ENCODE measurements at regions not wholly inside any gene's neighbourhood (a gene's known extent, or its start where the extent isn't known, plus 50 kb on each side); places are given as distances from the start of the nearest gene placed in this dataset.
"Not testable (repeated sequence)": the region's sequence is repeated elsewhere in the genome, so short reads cannot be mapped to it uniquely, and the experiment has no call there.

GRCh38 chr17:71085238-71086033 is 916.1 kb downstream of the KCNJ2 start:
- no peak for DNase-seq (ENCODE audit: low read depth)

- no peak for DNase-seq (ENCODE audit: low read depth)
Observed at GRCh38 chr17:71089431-71089830, 920.1 kb downstream of the KCNJ2 start.

- no peak for DNase-seq (ENCODE audit: low read depth)
Observed at GRCh38 chr17:71098071-71098470, 928.7 kb downstream of the KCNJ2 start.

- peak; percentile 16 for DNase-seq (ENCODE audit: low read depth)
Observed at GRCh38 chr17:71099003-71099714, 929.8 kb downstream of the KCNJ2 start.

- DNase-seq (ENCODE audit: low read depth) = no peak
Observed at GRCh38 chr17:71102777-71103176, 933.4 kb downstream of the KCNJ2 start.

GRCh38 chr17:71104225-71104624 is 934.9 kb downstream of the KCNJ2 start:
- DNase-seq (ENCODE audit: low read depth) = no peak

GRCh38 chr17:71106056-71106455 is 936.7 kb downstream of the KCNJ2 start:
- DNase-seq (ENCODE audit: low read depth) = not testable (repeated sequence)

GRCh38 chr17:71107136-71107535 is 937.8 kb downstream of the KCNJ2 start:
- no peak for DNase-seq (ENCODE audit: low read depth)

GRCh38 chr17:71109697-71110096 is 940.4 kb downstream of the KCNJ2 start:
- DNase-seq (ENCODE audit: low read depth) = no peak

- no peak for DNase-seq (ENCODE audit: low read depth)
Observed at GRCh38 chr17:71110326-71110725, 941.0 kb downstream of the KCNJ2 start.

- no peak for DNase-seq (ENCODE audit: low read depth)
Observed at GRCh38 chr17:71111460-71111859, 942.1 kb downstream of the KCNJ2 start.

- no peak for DNase-seq (ENCODE audit: low read depth)
Observed at GRCh38 chr17:71111934-71112333, 942.6 kb downstream of the KCNJ2 start.

- DNase-seq (ENCODE audit: low read depth) = no peak
Observed at GRCh38 chr17:71113347-71113746, 944.0 kb downstream of the KCNJ2 start.

- DNase-seq (ENCODE audit: low read depth) = no peak
Observed at GRCh38 chr17:71114911-71115668, 945.8 kb downstream of the KCNJ2 start.

- DNase-seq (ENCODE audit: low read depth) = no peak
Observed at GRCh38 chr17:71115669-71115972, 946.3 kb downstream of the KCNJ2 start.

GRCh38 chr17:71117466-71117865 is 948.1 kb downstream of the KCNJ2 start:
- DNase-seq (ENCODE audit: low read depth) = no peak

GRCh38 chr17:71118039-71118438 is 948.7 kb downstream of the KCNJ2 start:
- DNase-seq (ENCODE audit: low read depth) = no peak

- DNase-seq (ENCODE audit: low read depth) = no peak
Observed at GRCh38 chr17:71127416-71127815, 958.1 kb downstream of the KCNJ2 start.

GRCh38 chr17:71142333-71142732 is 973.0 kb downstream of the KCNJ2 start:
- no peak for DNase-seq (ENCODE audit: low read depth)

GRCh38 chr17:71145486-71145885 is 975.3 kb upstream of the SOX9 start:
- DNase-seq (ENCODE audit: low read depth) = no peak

GRCh38 chr17:71147906-71148305 is 972.9 kb upstream of the SOX9 start:
- DNase-seq (ENCODE audit: low read depth) = no peak

- DNase-seq (ENCODE audit: low read depth) = no peak
Observed at GRCh38 chr17:71149607-71150006, 971.2 kb upstream of the SOX9 start.

GRCh38 chr17:71157297-71157696 is 963.5 kb upstream of the SOX9 start:
- DNase-seq (ENCODE audit: low read depth) = no peak
